NB4 (cell line): ENCODE measurements at regions not wholly inside any gene's neighbourhood (a gene's known extent, or its start where the extent isn't known, plus 50 kb on each side); places are given as distances from the start of the nearest gene placed in this dataset.

ENCODE experiments used
- DNase-seq: peaks from one replicate; pipeline ENCODE4 v3.0.0; 2010; ENCODE audit warnings: low read depth
- H3K4me3 ChIP-seq: one replicate; pipeline ENCODE4 v1.5.1; 2011; ENCODE audit warnings: mild to moderate bottlenecking, low read depth, low read length, moderate library complexity
- MAX ChIP-seq: IDR thresholded peaks from 2 replicates; pipeline ENCODE4 v1.6.1; 2011; ENCODE audit warnings: low read depth, low read length
- MYC ChIP-seq: IDR thresholded peaks from 2 replicates; pipeline ENCODE4 v1.6.1; 2011; ENCODE audit warnings: low read depth, low read length
- POLR2A ChIP-seq: IDR thresholded peaks from 2 replicates; pipeline ENCODE4 v1.6.1; 2011; ENCODE audit warnings: mild to moderate bottlenecking; ENCODE audit not compliant: insufficient read length; ENCODE audit errors: extremely low read depth
- TF ChIP-seq, protein P1 (sequence below): IDR thresholded peaks from one replicate; pipeline ENCODE4 v1.5.1; 2012; ENCODE audit warnings: low read depth, low read length

- TF ChIP-seq, protein P1, sequence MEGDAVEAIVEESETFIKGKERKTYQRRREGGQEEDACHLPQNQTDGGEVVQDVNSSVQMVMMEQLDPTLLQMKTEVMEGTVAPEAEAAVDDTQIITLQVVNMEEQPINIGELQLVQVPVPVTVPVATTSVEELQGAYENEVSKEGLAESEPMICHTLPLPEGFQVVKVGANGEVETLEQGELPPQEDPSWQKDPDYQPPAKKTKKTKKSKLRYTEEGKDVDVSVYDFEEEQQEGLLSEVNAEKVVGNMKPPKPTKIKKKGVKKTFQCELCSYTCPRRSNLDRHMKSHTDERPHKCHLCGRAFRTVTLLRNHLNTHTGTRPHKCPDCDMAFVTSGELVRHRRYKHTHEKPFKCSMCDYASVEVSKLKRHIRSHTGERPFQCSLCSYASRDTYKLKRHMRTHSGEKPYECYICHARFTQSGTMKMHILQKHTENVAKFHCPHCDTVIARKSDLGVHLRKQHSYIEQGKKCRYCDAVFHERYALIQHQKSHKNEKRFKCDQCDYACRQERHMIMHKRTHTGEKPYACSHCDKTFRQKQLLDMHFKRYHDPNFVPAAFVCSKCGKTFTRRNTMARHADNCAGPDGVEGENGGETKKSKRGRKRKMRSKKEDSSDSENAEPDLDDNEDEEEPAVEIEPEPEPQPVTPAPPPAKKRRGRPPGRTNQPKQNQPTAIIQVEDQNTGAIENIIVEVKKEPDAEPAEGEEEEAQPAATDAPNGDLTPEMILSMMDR: no peak
- TF ChIP-seq POLR2A: no peak
- no peak for TF ChIP-seq MYC
- no peak for TF ChIP-seq MAX
- no peak for DNase-seq
- no peak overlapping the region for H3K4me3 ChIP-seq
These were observed 292.9 kb downstream of the TLE3 start for GRCh38 chr15:69804786-69805185.

DNA sequence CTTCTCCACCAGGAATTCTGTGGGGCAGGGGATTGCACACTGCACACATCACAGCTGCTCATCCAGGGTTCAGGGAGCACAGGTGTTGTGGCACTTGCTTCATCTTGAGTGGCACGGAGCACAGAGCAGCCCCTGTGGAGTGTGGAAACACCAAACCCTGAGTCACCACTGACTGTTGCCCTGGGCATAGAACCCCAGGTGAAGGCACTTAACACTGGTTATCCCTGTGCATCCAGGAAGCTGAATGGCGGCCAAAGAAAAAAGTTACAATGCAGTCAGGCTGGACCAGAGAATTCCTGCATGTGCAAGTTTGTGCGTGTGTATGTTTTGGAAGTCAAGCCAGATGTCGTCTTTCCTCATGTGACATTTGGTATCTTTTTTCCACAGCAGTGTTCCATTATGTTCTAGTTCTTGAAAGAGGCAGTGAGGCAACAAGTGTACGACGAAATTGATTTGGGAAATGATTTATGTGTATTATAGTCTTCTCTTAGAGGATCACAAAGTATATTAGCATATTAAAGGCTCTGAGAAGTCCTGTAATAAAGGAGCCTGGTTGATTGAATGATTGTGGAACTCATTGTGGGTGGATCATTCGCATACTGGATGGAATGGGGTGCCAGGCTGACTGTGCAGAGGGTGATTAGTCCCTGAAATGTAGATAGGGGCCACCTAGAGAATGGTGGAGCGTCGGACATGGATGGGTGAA is 292.3 kb downstream of the TLE3 start:
- H3K4me3 ChIP-seq: no peak overlapping the region
- no peak for DNase-seq
- TF ChIP-seq MYC: no peak
- TF ChIP-seq, protein P1: no peak
- TF ChIP-seq MAX: no peak
- no peak for TF ChIP-seq POLR2A

DNA sequence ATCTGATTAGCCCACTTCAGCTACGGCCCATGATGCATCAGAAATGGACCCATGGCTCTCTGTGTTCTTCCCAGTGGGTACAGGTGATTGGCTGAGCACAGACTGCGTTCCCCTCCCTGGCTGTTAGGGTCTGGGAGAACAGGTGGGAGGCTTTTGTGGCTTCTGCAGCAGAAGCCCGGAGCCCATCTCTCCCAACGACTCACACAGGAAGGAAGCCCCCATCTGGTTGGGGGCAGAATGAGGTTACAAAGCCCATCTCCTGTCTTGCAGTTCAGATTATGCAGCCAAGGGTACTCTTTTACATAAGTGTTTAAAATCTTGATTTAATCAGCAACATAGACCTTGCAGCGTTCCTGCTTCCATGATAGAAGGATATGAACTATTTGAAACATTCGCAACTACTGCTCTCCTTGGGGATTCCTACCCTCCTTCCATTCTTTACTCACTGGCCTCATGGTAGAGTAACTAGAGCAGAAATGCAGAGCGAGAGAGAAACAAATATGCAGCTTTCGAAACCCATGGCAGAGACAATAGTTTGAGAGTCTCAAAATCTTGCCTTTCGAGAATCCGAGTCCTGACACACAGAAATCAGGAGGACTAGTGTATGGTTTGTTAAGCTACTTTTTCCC is 291.3 kb downstream of the TLE3 start:
- DNase-seq: peak; percentile 47

GRCh38 chr15:69807721-69808120 is 290.0 kb downstream of the TLE3 start:
- H3K4me3 ChIP-seq: no peak overlapping the region
- DNase-seq: peak; percentile 77
- no peak for TF ChIP-seq MYC
- TF ChIP-seq POLR2A: no peak
- TF ChIP-seq, protein P1: no peak
- no peak for TF ChIP-seq MAX

More for the DNA sequence above, 291.3 kb downstream of the TLE3 start:
- TF ChIP-seq MAX (no peak), MYC (no peak), POLR2A (no peak)
- TF ChIP-seq, protein P1: no peak
- H3K4me3 ChIP-seq: no peak overlapping the region

GRCh38 chr15:69808756-69809155 is 289.0 kb downstream of the TLE3 start:
- DNase-seq: no peak
- H3K4me3 ChIP-seq: no peak overlapping the region
- no peak for TF ChIP-seq MYC
- TF ChIP-seq, protein P1: no peak
- no peak for TF ChIP-seq MAX
- TF ChIP-seq POLR2A: no peak
